ENCODE measurements at regions not wholly inside any gene's neighbourhood (a gene's known extent, or its start where the extent isn't known, plus 50 kb on each side); places are given as distances from the start of the nearest gene placed in this dataset.

DNA sequence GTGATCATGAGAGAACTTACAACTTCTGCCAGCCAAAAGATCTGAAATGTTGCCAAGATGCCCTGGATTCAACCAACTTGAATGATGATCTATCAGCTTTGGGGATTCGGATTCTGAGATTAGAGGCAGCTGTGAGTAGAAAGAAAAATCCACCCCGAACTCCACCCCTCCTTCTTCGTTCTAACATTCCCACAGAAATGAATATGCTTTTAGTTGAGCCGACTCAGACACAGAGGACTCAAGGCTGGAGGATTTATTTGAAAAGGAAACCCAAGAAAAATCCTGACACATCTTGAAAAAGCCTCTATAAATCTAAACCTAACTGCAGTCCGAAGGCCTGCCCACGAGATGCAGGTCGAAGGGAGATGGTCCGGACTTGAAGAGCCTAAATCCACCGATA lies 275.0 kb downstream of the GAS1 start:
- H3K4me1 ChIP-seq (ENCODE audit: insufficient read depth, low read length) = no peaks in the 10 kb centered on the region
- no peak overlapping the region for H3K9ac ChIP-seq (ENCODE audit: low read depth, low read length)
- no peaks in the 10 kb centered on the region for H3K9me3 ChIP-seq (ENCODE audit: insufficient read depth, low read depth, low read length)
- no peaks in the 10 kb centered on the region for H3K27me3 ChIP-seq (ENCODE audit: insufficient read depth, low read length)
- no peak overlapping the region for H3K4me3 ChIP-seq (ENCODE audit: low read length)
- no peaks in the 10 kb centered on the region for H3K36me3 ChIP-seq (ENCODE audit: insufficient read depth, low read depth, low read length)
- no peak overlapping the region for H3K27ac ChIP-seq (ENCODE audit: low read length)

DNA sequence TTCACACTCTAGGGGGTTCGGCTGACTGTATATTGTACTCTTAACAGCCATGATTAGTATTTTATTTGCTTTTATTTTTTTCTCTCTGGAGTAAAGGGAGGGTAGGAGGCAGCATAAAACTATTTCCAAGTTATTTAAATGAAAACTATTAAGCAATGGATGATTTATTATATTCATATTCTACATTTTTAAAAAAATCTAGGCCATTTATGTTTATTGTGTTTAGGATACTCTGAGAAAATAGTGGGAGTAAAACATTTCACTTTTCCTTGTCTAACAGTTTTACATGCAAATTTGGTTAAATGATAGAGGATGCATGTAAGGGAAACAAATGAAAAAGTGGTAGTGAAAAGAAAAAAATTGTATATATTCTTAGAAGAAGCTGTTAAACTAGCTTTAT lies 276.3 kb downstream of the GAS1 start:
- no peaks in the 10 kb centered on the region for H3K4me1 ChIP-seq (ENCODE audit: insufficient read depth, low read length)
- H3K9ac ChIP-seq (ENCODE audit: low read depth, low read length) = no peak overlapping the region
- H3K4me3 ChIP-seq (ENCODE audit: low read length) = no peak overlapping the region
- no peaks in the 10 kb centered on the region for H3K36me3 ChIP-seq (ENCODE audit: insufficient read depth, low read depth, low read length)
- H3K27ac ChIP-seq (ENCODE audit: low read length) = no peak overlapping the region
- H3K9me3 ChIP-seq (ENCODE audit: insufficient read depth, low read depth, low read length) = no peaks in the 10 kb centered on the region
- H3K27me3 ChIP-seq (ENCODE audit: insufficient read depth, low read length) = no peaks in the 10 kb centered on the region

DNA sequence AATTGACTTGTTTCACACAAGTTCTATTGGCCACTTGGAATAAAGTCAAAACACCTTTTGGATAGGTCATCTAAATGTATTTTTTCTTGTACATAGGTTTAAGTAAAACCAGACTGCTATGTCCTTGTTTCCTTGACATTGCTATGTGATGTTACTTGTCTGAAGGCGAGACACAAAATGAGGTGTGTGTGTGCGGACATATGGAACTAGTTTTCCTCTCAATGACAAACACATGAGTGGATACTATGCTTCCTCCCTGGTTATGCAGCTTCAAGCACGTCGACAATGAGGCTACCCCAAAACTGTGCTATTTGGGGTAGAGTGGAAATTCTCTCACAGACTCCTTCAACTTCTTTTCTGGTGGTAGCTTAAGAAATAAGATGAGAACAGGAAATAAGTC lies 276.8 kb downstream of the GAS1 start:
- no peak overlapping the region for H3K27ac ChIP-seq (ENCODE audit: low read length)
- H3K9ac ChIP-seq (ENCODE audit: low read depth, low read length) = no peak overlapping the region
- no peaks in the 10 kb centered on the region for H3K27me3 ChIP-seq (ENCODE audit: insufficient read depth, low read length)
- H3K4me1 ChIP-seq (ENCODE audit: insufficient read depth, low read length) = no peaks in the 10 kb centered on the region
- H3K4me3 ChIP-seq (ENCODE audit: low read length) = no peak overlapping the region
- no peaks in the 10 kb centered on the region for H3K36me3 ChIP-seq (ENCODE audit: insufficient read depth, low read depth, low read length)
- H3K9me3 ChIP-seq (ENCODE audit: insufficient read depth, low read depth, low read length) = no peaks in the 10 kb centered on the region

DNA sequence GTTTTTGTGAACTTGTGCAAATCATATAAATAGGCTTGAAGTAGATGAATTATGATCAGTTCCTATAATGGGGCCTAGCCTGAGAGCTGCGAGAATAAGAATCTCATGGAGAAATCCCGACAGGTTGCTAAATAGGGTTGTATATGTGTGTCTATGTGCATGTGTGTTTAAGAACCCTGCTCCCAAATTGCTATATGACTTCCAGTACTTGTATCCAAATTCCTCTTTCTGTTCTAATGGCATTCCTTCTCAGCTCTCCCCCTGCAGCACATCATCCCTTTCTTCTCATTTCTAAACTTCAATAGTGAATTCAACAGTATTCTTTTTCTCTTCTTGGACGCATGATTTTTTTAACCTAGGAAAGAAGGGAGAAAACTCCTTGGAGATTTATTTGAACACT lies 277.2 kb downstream of the GAS1 start:
- H3K27ac ChIP-seq (ENCODE audit: low read length) = no peak overlapping the region
- H3K36me3 ChIP-seq (ENCODE audit: insufficient read depth, low read depth, low read length) = no peaks in the 10 kb centered on the region
- H3K9ac ChIP-seq (ENCODE audit: low read depth, low read length) = no peak overlapping the region
- no peaks in the 10 kb centered on the region for H3K4me1 ChIP-seq (ENCODE audit: insufficient read depth, low read length)
- H3K4me3 ChIP-seq (ENCODE audit: low read length) = no peak overlapping the region
- H3K9me3 ChIP-seq (ENCODE audit: insufficient read depth, low read depth, low read length) = no peaks in the 10 kb centered on the region
- no peaks in the 10 kb centered on the region for H3K27me3 ChIP-seq (ENCODE audit: insufficient read depth, low read length)

DNA sequence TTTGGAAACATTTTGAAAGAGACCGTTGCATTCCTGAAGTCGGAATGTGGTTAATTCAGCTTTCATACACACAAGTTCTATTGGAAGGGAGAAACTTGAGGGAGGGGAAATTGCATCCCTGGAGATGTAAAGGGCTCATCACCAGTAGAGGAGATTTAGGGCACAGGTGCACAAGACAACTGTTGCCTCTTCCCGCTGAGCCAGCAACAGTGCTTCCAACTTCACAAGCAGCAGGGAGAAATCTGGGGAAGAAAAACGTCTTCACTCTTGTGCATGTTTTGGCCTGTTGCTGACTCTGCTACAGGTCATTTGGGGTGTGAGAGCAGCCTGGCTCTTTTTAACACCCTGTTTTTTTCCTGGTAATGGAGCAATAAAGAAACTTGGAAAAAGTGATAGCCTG lies 277.9 kb downstream of the GAS1 start:
- Histone ChIP-seq H3K27ac (ENCODE audit: low read length) (no peak overlapping the region), H3K9me3 (ENCODE audit: insufficient read depth, low read depth, low read length) (no peaks in the 10 kb centered on the region), H3K4me3 (ENCODE audit: low read length) (no peak overlapping the region), H3K27me3 (ENCODE audit: insufficient read depth, low read length) (no peaks in the 10 kb centered on the region), H3K36me3 (ENCODE audit: insufficient read depth, low read depth, low read length) (no peaks in the 10 kb centered on the region), H3K9ac (ENCODE audit: low read depth, low read length) (no peak overlapping the region), H3K4me1 (ENCODE audit: insufficient read depth, low read length) (no peaks in the 10 kb centered on the region)

DNA sequence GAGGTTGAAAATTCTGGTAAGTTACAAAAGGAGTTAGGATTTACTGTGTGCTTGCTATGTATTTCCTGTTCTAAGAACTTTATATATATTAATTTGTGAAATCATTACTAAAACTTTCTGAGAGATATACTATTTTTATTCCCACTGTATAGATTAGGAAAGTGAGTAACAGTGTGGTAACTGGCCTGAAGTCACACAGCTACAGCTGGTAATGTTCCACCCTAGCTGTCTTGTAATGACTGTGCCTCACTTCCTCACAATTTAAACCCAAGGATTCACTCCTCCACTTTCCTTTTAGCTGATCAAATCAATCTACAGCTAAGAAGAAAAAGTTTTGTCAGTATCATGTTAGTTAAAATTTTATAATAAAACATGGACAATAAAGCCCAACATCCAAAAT lies 278.8 kb downstream of the GAS1 start:
- Histone ChIP-seq H3K9ac (ENCODE audit: low read depth, low read length) (no peak overlapping the region), H3K36me3 (ENCODE audit: insufficient read depth, low read depth, low read length) (no peaks in the 10 kb centered on the region), H3K9me3 (ENCODE audit: insufficient read depth, low read depth, low read length) (no peaks in the 10 kb centered on the region), H3K27me3 (ENCODE audit: insufficient read depth, low read length) (no peaks in the 10 kb centered on the region), H3K4me3 (ENCODE audit: low read length) (no peak overlapping the region), H3K27ac (ENCODE audit: low read length) (no peak overlapping the region), H3K4me1 (ENCODE audit: insufficient read depth, low read length) (no peaks in the 10 kb centered on the region)

DNA sequence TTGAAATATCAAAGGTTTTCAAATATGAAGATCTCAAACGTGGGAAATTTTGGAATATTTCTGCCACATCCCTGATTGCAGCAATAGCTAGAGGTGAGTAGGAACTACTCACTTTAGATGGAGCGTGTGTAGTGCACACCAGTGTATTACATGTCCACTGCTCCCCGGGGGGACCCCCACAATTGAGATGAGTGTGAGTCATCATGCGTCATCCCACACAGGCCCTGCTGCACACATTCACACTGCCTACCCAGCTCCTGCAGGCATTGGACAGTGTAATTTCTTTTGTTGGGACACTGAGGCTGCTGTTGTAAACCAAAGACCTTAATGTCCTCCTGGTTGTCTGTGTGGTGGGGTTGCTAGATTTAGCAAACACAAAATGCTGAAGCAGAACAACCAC lies 280.0 kb downstream of the GAS1 start:
- Histone ChIP-seq H3K9ac (ENCODE audit: low read depth, low read length) (no peak overlapping the region), H3K27me3 (ENCODE audit: insufficient read depth, low read length) (no peaks in the 10 kb centered on the region), H3K4me1 (ENCODE audit: insufficient read depth, low read length) (no peaks in the 10 kb centered on the region), H3K4me3 (ENCODE audit: low read length) (no peak overlapping the region), H3K27ac (ENCODE audit: low read length) (no peak overlapping the region), H3K36me3 (ENCODE audit: insufficient read depth, low read depth, low read length) (no peaks in the 10 kb centered on the region), H3K9me3 (ENCODE audit: insufficient read depth, low read depth, low read length) (no peaks in the 10 kb centered on the region)

DNA sequence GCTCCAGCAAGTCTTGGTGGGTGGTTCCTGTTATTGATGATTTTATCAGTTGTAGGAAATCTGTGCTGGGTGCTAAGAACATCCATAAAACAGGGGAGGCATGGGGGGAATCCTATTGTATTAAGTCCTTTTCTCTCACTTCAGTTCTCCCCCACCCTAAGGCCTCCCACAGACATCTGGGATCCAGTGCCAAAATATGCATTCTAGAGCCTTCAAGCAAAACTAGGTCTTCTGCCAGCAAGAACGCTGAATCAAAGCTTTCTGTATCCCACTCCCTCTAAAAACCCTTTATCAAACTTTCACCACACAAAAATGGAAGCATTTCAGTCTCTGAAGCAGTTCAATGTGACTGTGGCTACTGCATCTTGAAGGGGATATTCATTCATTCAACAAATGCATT lies 281.9 kb downstream of the GAS1 start:
- H3K9ac ChIP-seq (ENCODE audit: low read depth, low read length) = no peak overlapping the region
- no peaks in the 10 kb centered on the region for H3K4me1 ChIP-seq (ENCODE audit: insufficient read depth, low read length)
- H3K36me3 ChIP-seq (ENCODE audit: insufficient read depth, low read depth, low read length) = no peaks in the 10 kb centered on the region
- no peaks in the 10 kb centered on the region for H3K27me3 ChIP-seq (ENCODE audit: insufficient read depth, low read length)
- H3K4me3 ChIP-seq (ENCODE audit: low read length) = no peak overlapping the region
- H3K27ac ChIP-seq (ENCODE audit: low read length) = no peak overlapping the region
- no peaks in the 10 kb centered on the region for H3K9me3 ChIP-seq (ENCODE audit: insufficient read depth, low read depth, low read length)

DNA sequence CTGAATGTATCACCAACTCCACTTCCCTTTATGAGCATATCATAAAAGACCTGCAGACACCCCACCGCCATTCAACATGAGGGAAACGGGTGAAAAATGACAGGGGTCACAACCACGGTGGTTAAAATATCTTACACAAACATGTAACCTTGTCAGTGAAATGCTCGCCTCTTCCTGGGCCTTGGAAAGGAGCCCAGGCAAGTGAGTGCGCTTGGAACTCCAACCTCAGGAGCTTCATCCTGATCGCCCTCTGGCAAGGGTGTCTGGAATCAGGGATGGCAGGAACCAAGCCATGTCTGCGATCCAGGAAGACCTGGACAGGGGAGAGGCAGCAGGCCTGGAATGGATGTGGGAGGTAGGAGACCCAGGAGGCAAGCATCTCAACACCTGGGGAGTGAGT lies 282.7 kb downstream of the GAS1 start:
- Histone ChIP-seq H3K27me3 (ENCODE audit: insufficient read depth, low read length) (no peaks in the 10 kb centered on the region), H3K9ac (ENCODE audit: low read depth, low read length) (no peak overlapping the region)

DNA sequence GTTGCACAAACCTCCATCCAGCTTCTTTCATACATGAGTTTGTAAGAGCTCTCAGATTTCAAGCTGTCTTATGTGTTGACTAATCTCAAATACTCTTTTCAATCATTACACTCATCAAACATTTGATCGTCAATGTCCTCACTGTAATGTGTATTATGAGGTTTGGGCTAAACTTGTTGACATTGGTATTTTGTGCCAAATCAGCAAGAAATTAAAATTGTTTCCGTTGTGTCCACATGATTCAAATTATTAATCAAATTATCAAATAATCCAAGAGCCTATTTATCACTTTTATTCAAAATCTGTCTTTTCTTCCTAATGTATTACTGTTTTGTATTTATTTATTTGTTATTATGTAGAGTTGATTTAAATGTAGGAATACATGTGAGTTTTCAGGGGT lies 283.4 kb downstream of the GAS1 start:
- Histone ChIP-seq H3K4me1 (ENCODE audit: insufficient read depth, low read length) (no peaks in the 10 kb centered on the region), H3K4me3 (ENCODE audit: low read length) (no peak overlapping the region), H3K27ac (ENCODE audit: low read length) (no peak overlapping the region), H3K36me3 (ENCODE audit: insufficient read depth, low read depth, low read length) (no peaks in the 10 kb centered on the region), H3K27me3 (ENCODE audit: insufficient read depth, low read length) (no peaks in the 10 kb centered on the region), H3K9me3 (ENCODE audit: insufficient read depth, low read depth, low read length) (no peaks in the 10 kb centered on the region), H3K9ac (ENCODE audit: low read depth, low read length) (no peak overlapping the region)

More for the DNA sequence above, 282.7 kb downstream of the GAS1 start:
- Histone ChIP-seq H3K4me3 (ENCODE audit: low read length) (no peak overlapping the region), H3K27ac (ENCODE audit: low read length) (no peak overlapping the region), H3K9me3 (ENCODE audit: insufficient read depth, low read depth, low read length) (no peaks in the 10 kb centered on the region), H3K4me1 (ENCODE audit: insufficient read depth, low read length) (no peaks in the 10 kb centered on the region), H3K36me3 (ENCODE audit: insufficient read depth, low read depth, low read length) (no peaks in the 10 kb centered on the region)

DNA sequence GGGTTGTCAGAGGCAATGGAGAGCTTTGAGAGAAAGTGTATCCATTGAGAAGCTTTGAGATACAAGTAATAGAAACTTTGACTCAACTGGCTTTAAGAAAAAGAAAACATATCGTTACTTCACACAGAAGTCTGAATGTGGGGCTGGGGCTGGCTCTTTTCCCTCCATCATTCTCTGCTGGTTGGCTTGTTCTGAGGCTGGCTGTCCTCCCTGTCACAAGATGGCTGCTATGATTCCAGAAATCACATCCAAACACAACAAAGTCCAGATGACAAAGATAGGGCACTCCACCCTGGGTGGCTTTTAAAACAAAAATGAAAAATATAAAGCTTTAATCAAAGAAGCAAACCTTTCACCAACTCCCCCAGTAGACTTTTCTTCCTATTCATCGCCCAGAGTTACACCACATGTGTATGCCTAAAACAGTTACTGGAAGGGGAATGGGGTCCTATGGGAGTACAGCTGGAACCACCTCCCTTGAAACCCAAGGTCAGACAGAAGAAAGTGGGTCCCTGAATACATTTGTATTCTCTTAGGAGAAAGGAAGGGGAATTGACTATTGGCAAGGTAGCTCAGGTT lies 284.3 kb downstream of the GAS1 start:
- Histone ChIP-seq H3K9ac (ENCODE audit: low read depth, low read length) (no peak overlapping the region), H3K4me1 (ENCODE audit: insufficient read depth, low read length) (no peaks in the 10 kb centered on the region), H3K36me3 (ENCODE audit: insufficient read depth, low read depth, low read length) (no peaks in the 10 kb centered on the region), H3K9me3 (ENCODE audit: insufficient read depth, low read depth, low read length) (no peaks in the 10 kb centered on the region), H3K27me3 (ENCODE audit: insufficient read depth, low read length) (no peaks in the 10 kb centered on the region), H3K4me3 (ENCODE audit: low read length) (no peak overlapping the region), H3K27ac (ENCODE audit: low read length) (no peak overlapping the region)

DNA sequence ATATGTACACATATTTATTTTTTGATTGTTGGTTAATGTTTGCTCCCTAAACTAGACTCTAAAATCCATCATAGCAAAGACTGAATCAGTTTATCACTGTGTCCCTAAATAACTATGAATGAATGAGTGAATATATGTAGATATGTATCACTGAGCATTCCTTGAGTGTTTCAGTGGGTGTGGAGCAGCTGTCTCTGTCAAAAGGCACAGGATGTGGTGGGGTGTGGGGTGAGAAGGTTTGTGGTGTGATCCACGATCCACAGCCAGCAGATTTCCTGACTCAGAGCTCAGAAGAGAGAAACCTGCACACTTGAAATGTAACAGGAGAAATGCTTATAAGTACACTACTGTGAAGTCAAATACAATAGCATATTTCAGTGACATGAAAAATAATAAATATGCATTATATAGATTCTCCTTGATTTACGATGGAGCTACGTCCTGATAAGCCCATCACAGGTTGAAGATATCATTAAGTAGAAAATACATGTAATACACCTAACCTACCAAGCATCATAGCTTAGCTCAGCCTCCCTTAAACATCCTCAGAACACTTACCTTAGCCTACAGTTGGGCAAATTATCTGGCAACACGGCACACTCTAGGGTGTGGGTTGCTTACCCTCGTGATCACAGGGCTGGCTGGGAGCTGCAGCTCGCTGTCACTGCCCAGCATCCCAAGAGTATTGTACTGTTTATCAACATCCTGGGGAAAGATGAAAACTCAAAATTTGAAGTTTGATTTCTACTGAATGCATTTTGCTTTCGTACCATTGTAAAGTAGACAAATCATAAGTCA lies 287.0 kb downstream of the GAS1 start:
- Histone ChIP-seq H3K4me1 (ENCODE audit: insufficient read depth, low read length) (no peaks in the 10 kb centered on the region), H3K4me3 (ENCODE audit: low read length) (no peak overlapping the region), H3K27me3 (ENCODE audit: insufficient read depth, low read length) (no peaks in the 10 kb centered on the region), H3K27ac (ENCODE audit: low read length) (no peak overlapping the region), H3K9me3 (ENCODE audit: insufficient read depth, low read depth, low read length) (no peaks in the 10 kb centered on the region), H3K9ac (ENCODE audit: low read depth, low read length) (no peak overlapping the region), H3K36me3 (ENCODE audit: insufficient read depth, low read depth, low read length) (no peaks in the 10 kb centered on the region)

Measured in iPS-20b (cell line).